ENCODE measurements at regions not wholly inside any gene's neighbourhood (a gene's known extent, or its start where the extent isn't known, plus 50 kb on each side); places are given as distances from the start of the nearest gene placed in this dataset.

DNA sequence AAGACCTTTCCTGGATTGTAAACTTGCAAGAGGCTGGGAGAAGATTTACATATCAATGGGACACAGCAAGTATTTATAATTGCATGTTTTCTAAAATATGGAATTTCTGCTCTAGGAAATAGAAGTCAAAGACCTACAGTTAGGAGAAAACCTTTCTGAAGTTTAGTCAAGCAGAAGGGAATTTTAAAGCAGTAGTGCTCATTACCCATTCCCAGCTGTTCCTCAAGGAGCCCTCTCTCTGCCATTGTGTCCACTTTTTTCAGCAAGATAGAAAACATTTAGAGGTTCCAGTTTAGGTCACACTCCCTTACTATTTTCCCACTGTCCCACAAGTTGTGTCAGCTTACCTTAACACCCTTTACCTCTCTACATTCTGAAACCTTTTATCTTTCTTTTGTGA lies 584.0 kb upstream of the CHAC2 start:
- Histone ChIP-seq H3K4me1 (no peaks in the 10 kb centered on the region), H3K27ac (no peak overlapping the region), H3K4me3 (no peak overlapping the region), H3K9me3 (no peaks in the 10 kb centered on the region), H3K27me3 (no peaks in the 10 kb centered on the region), H3K36me3 (no peaks in the 10 kb centered on the region)
- no peak for TF ChIP-seq POLR2AphosphoS5 (IDR thresholded peaks at IDR 0.05)
- no peak for TF ChIP-seq POLR2A (IDR thresholded peaks at IDR 0.05)
- TF ChIP-seq EP300 (IDR thresholded peaks at IDR 0.05) = no peak
- TF ChIP-seq CTCF (IDR thresholded peaks at IDR 0.05) = no peak
- no peak for ATAC-seq

GRCh38 chr2:53182601-53183000 lies 585.0 kb upstream of the CHAC2 start:
- WGBS, 2 donors (ENCODE audit: low coverage in 1 of 2) = 70 to 76% methylated on average over 4 to 5 of the region's 5 CpGs
- H3K27ac ChIP-seq = no peak overlapping the region
- TF ChIP-seq POLR2AphosphoS5 (IDR thresholded peaks at IDR 0.05) (no peak), POLR2A (IDR thresholded peaks at IDR 0.05) (no peak), EP300 (IDR thresholded peaks at IDR 0.05) (no peak), CTCF (IDR thresholded peaks at IDR 0.05) (no peak)
- H3K36me3 ChIP-seq = no peaks in the 10 kb centered on the region
- no peaks in the 10 kb centered on the region for H3K9me3 ChIP-seq
- H3K27me3 ChIP-seq = no peaks in the 10 kb centered on the region
- H3K4me1 ChIP-seq = no peaks in the 10 kb centered on the region
- no peak for ATAC-seq
- H3K4me3 ChIP-seq = no peak overlapping the region

DNA sequence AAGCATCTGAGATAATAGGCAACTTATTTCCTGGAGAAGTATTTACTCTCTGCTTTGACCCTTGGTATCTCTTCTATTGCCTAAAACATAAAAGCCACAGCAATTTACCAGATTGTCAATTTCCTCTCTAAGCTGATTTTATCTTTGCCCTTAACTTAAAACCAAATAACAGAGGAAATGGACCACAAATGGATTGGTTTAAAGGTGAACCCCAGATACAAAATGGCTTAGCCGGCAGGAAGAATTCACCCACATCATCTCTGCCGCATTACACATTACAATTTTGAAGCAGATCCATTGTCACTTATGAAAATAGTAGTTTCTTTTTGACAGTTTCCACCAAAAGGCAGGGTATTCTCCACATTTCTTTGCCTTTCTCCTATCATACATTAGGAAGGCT lies 585.8 kb upstream of the CHAC2 start:
- 93% methylated on average over 2 of the region's 2 CpGs for WGBS, 2 donors (ENCODE audit: low coverage in 1 of 2)
- Histone ChIP-seq H3K4me3 (no peak overlapping the region), H3K27me3 (no peaks in the 10 kb centered on the region), H3K9me3 (no peaks in the 10 kb centered on the region), H3K27ac (no peak overlapping the region), H3K36me3 (no peaks in the 10 kb centered on the region), H3K4me1 (no peaks in the 10 kb centered on the region)
- ATAC-seq = no peak
- TF ChIP-seq POLR2A (IDR thresholded peaks at IDR 0.05) = no peak
- no peak for TF ChIP-seq EP300 (IDR thresholded peaks at IDR 0.05)
- TF ChIP-seq POLR2AphosphoS5 (IDR thresholded peaks at IDR 0.05) = no peak
- TF ChIP-seq CTCF (IDR thresholded peaks at IDR 0.05) = no peak

- Histone ChIP-seq H3K9me3 (no peaks in the 10 kb centered on the region), H3K4me1 (no peaks in the 10 kb centered on the region), H3K27ac (no peak overlapping the region), H3K27me3 (no peaks in the 10 kb centered on the region), H3K36me3 (no peaks in the 10 kb centered on the region), H3K4me3 (no peak overlapping the region)
- WGBS, 2 donors (ENCODE audit: low coverage in 1 of 2) = 25 to 45% methylated on average over 1 of the region's 1 CpG
- ATAC-seq = no peak
- TF ChIP-seq CTCF (IDR thresholded peaks at IDR 0.05) (no peak), POLR2AphosphoS5 (IDR thresholded peaks at IDR 0.05) (no peak), EP300 (IDR thresholded peaks at IDR 0.05) (no peak)
Measured at GRCh38 chr2:53177327-53177726, 590.3 kb upstream of the CHAC2 start.

GRCh38 chr2:53174539-53174938 lies 593.1 kb upstream of the CHAC2 start:
- Histone ChIP-seq H3K4me1 (no peaks in the 10 kb centered on the region), H3K27me3 (no peaks in the 10 kb centered on the region), H3K4me3 (no peak overlapping the region), H3K36me3 (no peaks in the 10 kb centered on the region), H3K9me3 (no peaks in the 10 kb centered on the region), H3K27ac (no peak overlapping the region)
- TF ChIP-seq EP300 (IDR thresholded peaks at IDR 0.05) = no peak
- TF ChIP-seq POLR2AphosphoS5 (IDR thresholded peaks at IDR 0.05) = no peak
- no peak for TF ChIP-seq POLR2A (IDR thresholded peaks at IDR 0.05)
- no peak for TF ChIP-seq CTCF (IDR thresholded peaks at IDR 0.05)
- ATAC-seq = no peak
- 82 to 85% methylated on average over 1 of the region's 1 CpG for WGBS, 2 donors (ENCODE audit: low coverage in 1 of 2)
